H1 (cell line): ENCODE measurements at regions not wholly inside any gene's neighbourhood (a gene's known extent, or its start where the extent isn't known, plus 50 kb on each side); places are given as distances from the start of the nearest gene placed in this dataset.

Experiments used
- CTCF ChIA-PET: fragments of 300-600 bp; sonication (Branson Sonifier 250); formaldehyde crosslinking; loops from one replicate; lab custom pipeline; 2021; ENCODE audit not compliant: partially characterized antibody; lab: Charles Lee
- POLR2A ChIA-PET: fragments of 300-600 bp; sonication (Branson Sonifier 250); formaldehyde crosslinking; loops from one replicate; lab custom pipeline; 2021; ENCODE audit warnings: inconsistent platforms; ENCODE audit not compliant: partially characterized antibody; lab: Charles Lee
- DNase-seq, 2 experiments: peaks; one replicate each; pipeline versions ENCODE4 v3.0.0 to v3.0.0-alpha.2; 2010 to 2022; ENCODE audit warnings: low spot score in 2 of 2, low read depth in 1 of 2, mixed read lengths in 1 of 2
- FAIRE-seq: peaks from 2 replicates; lab custom pipeline; 2011; peaks lifted over from hg19 to GRCh38; lab: Jason Lieb, UNC
- H2AFZ ChIP-seq: 2 replicates; pipeline ENCODE4 v1.8.1; 2012; ENCODE audit warnings: low read length, inconsistent platforms
- H2AK5ac ChIP-seq: 2 replicates; pipeline ENCODE4 v1.6.1; 2013; ENCODE audit warnings: low read depth, low read length
- H2BK120ac ChIP-seq: replicated peaks from 2 replicates; pipeline ENCODE3; 2013; ENCODE audit warnings: low read depth, low read length, inconsistent platforms
- H2BK12ac ChIP-seq: 2 replicates; pipeline ENCODE4 v1.6.1; 2013; ENCODE audit warnings: low read depth, low read length
- H2BK15ac ChIP-seq: 2 replicates; pipeline ENCODE4 v1.6.1; 2013; ENCODE audit warnings: low read length
- H2BK20ac ChIP-seq: 2 replicates; pipeline ENCODE4 v1.6.1; 2013; ENCODE audit warnings: low read length
- H2BK5ac ChIP-seq: 2 replicates; pipeline ENCODE4 v1.6.1; 2013; ENCODE audit warnings: low read depth, low read length
- H3K14ac ChIP-seq: 2 replicates; pipeline ENCODE4 v1.6.1; 2013; ENCODE audit warnings: inconsistent platforms; ENCODE audit not compliant: insufficient read length
- H3K18ac ChIP-seq: 2 replicates; pipeline ENCODE4 v1.6.1; 2013; ENCODE audit warnings: low read length; ENCODE audit errors: extremely low read depth
- H3K23ac ChIP-seq: 2 replicates; pipeline ENCODE4 v1.6.1; 2013; ENCODE audit warnings: inconsistent platforms; ENCODE audit not compliant: insufficient read length
- H3K23me2 ChIP-seq: 2 replicates; pipeline ENCODE4 v1.6.1; 2013; ENCODE audit warnings: low read depth, low read length
- H3K27ac ChIP-seq: 2 replicates; pipeline ENCODE4 v1.6.1; 2011; ENCODE audit warnings: low read depth, low read length, inconsistent platforms
- H3K27me3 ChIP-seq, 4 experiments: replicated peaks in 1 of 4; 1 replicate in 1 of 4; 2 replicates in 3 of 4; pipeline versions ENCODE4 v1.6.1 to v1.8.1; 2011 to 2013; ENCODE audit warnings: low read length in 3 of 4, mild to moderate bottlenecking in 3 of 4, inconsistent platforms in 2 of 4, mixed read lengths in 2 of 4, moderate library complexity in 1 of 4; ENCODE audit not compliant: control insufficient read depth in 3 of 4, insufficient read depth in 3 of 4; ENCODE audit errors: extremely low read depth in 1 of 4
- H3K36me3 ChIP-seq, 4 experiments: 2 replicates each; pipeline versions ENCODE4 v1.6.1 to v1.8.1; 2011 to 2013; ENCODE audit warnings: mild to moderate bottlenecking in 4 of 4, low read length in 3 of 4, moderate library complexity in 2 of 4, control low read depth in 1 of 4, inconsistent platforms in 1 of 4; ENCODE audit not compliant: insufficient read depth in 4 of 4, control insufficient read depth in 2 of 4
- H3K4ac ChIP-seq: replicated peaks from 2 replicates; pipeline ENCODE3; 2013; ENCODE audit warnings: low read length, low read depth, mixed read lengths, inconsistent platforms; ENCODE audit not compliant: insufficient read length
- H3K4me1 ChIP-seq, 4 experiments: replicated peaks in 1 of 4; 1 replicate in 1 of 4; 2 replicates in 3 of 4; pipeline versions ENCODE4 v1.6.1 to v1.8.1; 2011 to 2013; ENCODE audit warnings: low read length in 3 of 4, inconsistent platforms in 2 of 4, mixed read lengths in 1 of 4; ENCODE audit not compliant: insufficient read depth in 4 of 4, control insufficient read depth in 3 of 4
- H3K4me2 ChIP-seq, 2 experiments: 2 replicates each; pipeline versions ENCODE4 v1.6.1 to v1.8.1; 2011 to 2013; ENCODE audit warnings: low read depth in 2 of 2, low read length in 2 of 2, control low read depth in 1 of 2, inconsistent platforms in 1 of 2, mild to moderate bottlenecking in 1 of 2; ENCODE audit not compliant: insufficient read depth in 1 of 2
- H3K4me3 ChIP-seq, 4 experiments: fragments of 200-600, 300-600 bp in 1 of 4; sonication (generic), shearing (Covaris generic), sonication (Bioruptor Twin) in 1 of 4; 2 replicates each; pipeline versions ENCODE4 v1.5.1 to v1.8.1; 2011 to 2016; ENCODE audit warnings: low read length in 4 of 4, low read depth in 3 of 4, control low read depth in 2 of 4, inconsistent platforms in 2 of 4, mild to moderate bottlenecking in 2 of 4, mixed read lengths in 1 of 4, moderate library complexity in 1 of 4; ENCODE audit not compliant: insufficient read depth in 2 of 4; ENCODE audit errors: extremely low read depth in 1 of 4
- H3K56ac ChIP-seq: replicated peaks from 2 replicates; pipeline ENCODE3; 2013; ENCODE audit warnings: low read depth, mild to moderate bottlenecking, mixed read lengths, low read length, inconsistent platforms; ENCODE audit not compliant: insufficient read length
- H3K79me1 ChIP-seq: 2 replicates; pipeline ENCODE4 v1.6.1; 2013; ENCODE audit warnings: low read depth, low read length, control low read depth
- H3K79me2 ChIP-seq, 2 experiments: 2 replicates each; pipeline versions ENCODE4 v1.6.1 to v1.8.1; 2012 to 2013; ENCODE audit warnings: low read length in 2 of 2, mild to moderate bottlenecking in 2 of 2, inconsistent platforms in 1 of 2; ENCODE audit not compliant: insufficient read depth in 2 of 2, control insufficient read depth in 1 of 2
- H3K9ac ChIP-seq, 4 experiments: replicated peaks in 1 of 4; 1 replicate in 1 of 4; 2 replicates in 3 of 4; pipeline versions ENCODE4 v1.6.1 to v1.8.1; 2011 to 2013; ENCODE audit warnings: low read depth in 3 of 4, low read length in 3 of 4, control low read depth in 2 of 4, mild to moderate bottlenecking in 2 of 4, moderate library complexity in 2 of 4, inconsistent platforms in 1 of 4; ENCODE audit errors: extremely low read depth in 1 of 4
- H3K9me3 ChIP-seq, 2 experiments: 2 replicates each; pipeline versions ENCODE4 v1.6.1 to v1.8.1; 2012 to 2013; ENCODE audit warnings: mild to moderate bottlenecking in 2 of 2, moderate library complexity in 2 of 2, control low read depth in 1 of 2, inconsistent platforms in 1 of 2, low read depth in 1 of 2, low read length in 1 of 2, mixed read lengths in 1 of 2; ENCODE audit not compliant: insufficient read depth in 2 of 2
- H4K20me1 ChIP-seq, 2 experiments: replicated peaks in 1 of 2; 2 replicates each; pipeline versions ENCODE3 to v1.8.1; 2011 to 2013; ENCODE audit warnings: inconsistent platforms in 2 of 2, low read length in 2 of 2, mild to moderate bottlenecking in 1 of 2; ENCODE audit not compliant: insufficient read depth in 2 of 2, control insufficient read depth in 1 of 2
- H4K5ac ChIP-seq: 2 replicates; pipeline ENCODE4 v1.6.1; 2013; ENCODE audit warnings: low read length, low read depth, mixed read lengths, inconsistent platforms; ENCODE audit not compliant: insufficient read length
- H4K8ac ChIP-seq: 2 replicates; pipeline ENCODE4 v1.8.0; 2013; ENCODE audit warnings: mild to moderate bottlenecking, moderate library complexity, low read length, inconsistent platforms; ENCODE audit not compliant: insufficient read depth; ENCODE audit errors: extremely low read depth
- H4K91ac ChIP-seq: replicated peaks from 2 replicates; pipeline ENCODE3; 2013; ENCODE audit warnings: low read length, mixed read lengths, inconsistent platforms; ENCODE audit not compliant: insufficient read length
- CHD1 ChIP-seq: IDR thresholded peaks from 2 replicates; pipeline ENCODE4 v1.6.1; 2012; ENCODE audit warnings: low read depth, low read length, improper control_type of control experiment
- EZH2 ChIP-seq: fragments of 200-600 bp; sonication (generic); IDR thresholded peaks from 2 replicates; pipeline ENCODE4 v1.7.1; 2012; ENCODE audit warnings: low read depth, mild to moderate bottlenecking, moderate library complexity, low read length, inconsistent platforms; ENCODE audit not compliant: severe bottlenecking
- FOSL1 ChIP-seq: IDR thresholded peaks from 2 replicates; pipeline ENCODE4 v1.6.1; 2011; ENCODE audit warnings: mild to moderate bottlenecking, low read depth, low read length, moderate library complexity; ENCODE audit not compliant: insufficient read depth
- GABPA ChIP-seq: IDR thresholded peaks from 2 replicates; pipeline ENCODE4 v1.6.1; 2011; ENCODE audit warnings: mild to moderate bottlenecking, low read length, moderate library complexity, borderline replicate concordance; ENCODE audit not compliant: insufficient read depth
- HDAC2 ChIP-seq, 2 experiments: fragments of 300-600 bp in 1 of 2; sonication (generic) in 1 of 2; IDR thresholded peaks; 2 replicates each; pipeline ENCODE4 v1.6.1; 2011 to 2012; ENCODE audit warnings: low read depth in 2 of 2, low read length in 2 of 2, mild to moderate bottlenecking in 2 of 2, moderate library complexity in 2 of 2, borderline replicate concordance in 1 of 2, inconsistent platforms in 1 of 2
- HDAC6 ChIP-seq: IDR thresholded peaks from one replicate; pipeline ENCODE4 v1.7.1; 2012; ENCODE audit warnings: low read depth, mild to moderate bottlenecking, inconsistent platforms, low read length, moderate library complexity
- KDM1A ChIP-seq: fragments of 200-600, 300-600 bp; sonication (generic); IDR thresholded peaks from 2 replicates; pipeline ENCODE4 v1.7.1; 2016; ENCODE audit warnings: mild to moderate bottlenecking, low read length, borderline replicate concordance
- KDM4A ChIP-seq: IDR thresholded peaks from one replicate; pipeline ENCODE4 v1.7.1; 2012; ENCODE audit warnings: low read depth, mild to moderate bottlenecking, moderate library complexity, low read length, inconsistent platforms; ENCODE audit not compliant: severe bottlenecking
- POLR2A ChIP-seq, 2 experiments: IDR thresholded peaks; 1 replicate in 1 of 2; 2 replicates in 1 of 2; pipeline ENCODE4 v1.6.1; 2011; ENCODE audit warnings: low read depth in 2 of 2, low read length in 2 of 2, mild to moderate bottlenecking in 2 of 2; ENCODE audit errors: control extremely low read depth in 1 of 2
- POLR2AphosphoS5 ChIP-seq: IDR thresholded peaks from 2 replicates; pipeline ENCODE4 v1.6.1; 2011; ENCODE audit warnings: low read depth, low read length
- TAF7 ChIP-seq: optimal IDR thresholded peaks from 2 replicates; pipeline ENCODE3; 2011; ENCODE audit warnings: low read depth, mild to moderate bottlenecking, inconsistent platforms, low read length, moderate library complexity, borderline replicate concordance
- TCF12 ChIP-seq: IDR thresholded peaks from 2 replicates; pipeline ENCODE4 v1.6.1; 2011; ENCODE audit warnings: low read depth, mild to moderate bottlenecking, low read length
- WGBS, 2 experiments: shearing (Covaris generic) in 1 of 2; methylation state at CpG; one replicate each; pipeline versions ENCODE4 v1.1.6 to v1.1.7; 2013 to 2015; ENCODE audit warnings: low lambda C conversion rate in 2 of 2, mixed read lengths in 2 of 2, inconsistent platforms in 1 of 2, low coverage in 1 of 2, missing lambda C conversion rate in 1 of 2; ENCODE audit not compliant: insufficient replicate concordance in 2 of 2, insufficient coverage in 1 of 2, insufficient read length in 1 of 2; ENCODE audit errors: extremely low coverage in 1 of 2, missing lambda C conversion rate in 1 of 2; 5-methylcytosine and 5-hydroxymethylcytosine counted together

- no peak overlapping the region for H3K56ac ChIP-seq
- no peaks in the 10 kb centered on the region for H3K23me2 ChIP-seq
- no peak overlapping the region for H4K5ac ChIP-seq
- H2BK12ac ChIP-seq = no peak overlapping the region
- H2AK5ac ChIP-seq = no peak overlapping the region
- ChIA-PET CTCF (interaction anchor here (0.6 to 4.2 kb wide), 15 partner anchors 11 to 473 kb away, joined by 3 to 27 read pairs (median 4); no protein-coding TSS in a partner anchor), POLR2A (interaction anchor here (0.6 kb wide), 1 partner anchor 530 kb away, joined by 3 read pairs; no protein-coding TSS in a partner anchor)
- H3K4me2 ChIP-seq = no peak overlapping the region
- FAIRE-seq = no peak
- H3K9me3 ChIP-seq = peaks cover 2 to 5% of the 10 kb centered on the region in 2 experiments; a peak in 1 of 4 replicates
- H3K27ac ChIP-seq = no peak overlapping the region
- H4K91ac ChIP-seq = no peak overlapping the region
- H2BK20ac ChIP-seq = no peak overlapping the region
- no peak overlapping the region for H3K18ac ChIP-seq
- H3K14ac ChIP-seq = no peak overlapping the region
- no peak overlapping the region for H2AFZ ChIP-seq
- H3K36me3 ChIP-seq = no peaks in the 10 kb centered on the region
- no peak overlapping the region for H3K4me3 ChIP-seq
- H3K27me3 ChIP-seq = no peaks in the 10 kb centered on the region
- no peak overlapping the region for H3K9ac ChIP-seq
- H2BK5ac ChIP-seq = no peak overlapping the region
- H3K79me1 ChIP-seq = no peaks in the 10 kb centered on the region
- whole genome bisulfite sequencing, 2 experiments = 85% methylated on average over 5 of the region's 5 CpGs; no CpG with 5 or more reads in 1 of the 2 experiments
- H4K20me1 ChIP-seq = no peaks in the 10 kb centered on the region
- H3K4ac ChIP-seq = no peak overlapping the region
- H2BK15ac ChIP-seq = no peak overlapping the region
- H3K79me2 ChIP-seq = no peaks in the 10 kb centered on the region
- peaks cover 0 to 5% (median 1%) of the 10 kb centered on the region in 4 experiments; a peak in 2 of 7 replicates for H3K4me1 ChIP-seq
- no peak overlapping the region for H3K23ac ChIP-seq
- no peak for TF ChIP-seq EZH2
- TF ChIP-seq GABPA = no peak
- no peak for TF ChIP-seq POLR2AphosphoS5
- no peak for TF ChIP-seq TAF7
- TF ChIP-seq HDAC6 = no peak
- TF ChIP-seq KDM1A = no peak
- no peak for TF ChIP-seq POLR2A (IDR thresholded peaks at IDR 0.05; ENCODE audit: control extremely low read depth in 1 of 2, low read depth in 2 of 2, low read length in 2 of 2)
- no peak for TF ChIP-seq FOSL1
- TF ChIP-seq KDM4A = no peak
- no peak for TF ChIP-seq HDAC2 (IDR thresholded peaks at IDR 0.05; ENCODE audit: borderline replicate concordance in 1 of 2, low read depth in 2 of 2, low read length in 2 of 2)
- TF ChIP-seq CHD1 = no peak
- TF ChIP-seq TCF12 = no peak
- H2BK120ac ChIP-seq = no peak overlapping the region
- no peak for DNase-seq
- H4K8ac ChIP-seq = no peak overlapping the region
These were observed 215.8 kb downstream of the ZFP36L2 start for GRCh38 chr2:43010438-43011157.
